G401 (cell line): ENCODE measurements at regions not wholly inside any gene's neighbourhood (a gene's known extent, or its start where the extent isn't known, plus 50 kb on each side); places are given as distances from the start of the nearest gene placed in this dataset.
"Not testable (repeated sequence)": the region's sequence is repeated elsewhere in the genome, so short reads cannot be mapped to it uniquely, and the experiment has no call there.

Experiments
- DNase-seq: peaks from one replicate; pipeline ENCODE4 v3.0.0-alpha.2; 2015; ENCODE audit warnings: low spot score
- in situ Hi-C: cut with HindIII; loops from 2 replicates; pipeline ENCODE4 v1.10.0; 2016; ENCODE audit warnings: low sequenced_read_pairs, mixed read lengths

DNA sequence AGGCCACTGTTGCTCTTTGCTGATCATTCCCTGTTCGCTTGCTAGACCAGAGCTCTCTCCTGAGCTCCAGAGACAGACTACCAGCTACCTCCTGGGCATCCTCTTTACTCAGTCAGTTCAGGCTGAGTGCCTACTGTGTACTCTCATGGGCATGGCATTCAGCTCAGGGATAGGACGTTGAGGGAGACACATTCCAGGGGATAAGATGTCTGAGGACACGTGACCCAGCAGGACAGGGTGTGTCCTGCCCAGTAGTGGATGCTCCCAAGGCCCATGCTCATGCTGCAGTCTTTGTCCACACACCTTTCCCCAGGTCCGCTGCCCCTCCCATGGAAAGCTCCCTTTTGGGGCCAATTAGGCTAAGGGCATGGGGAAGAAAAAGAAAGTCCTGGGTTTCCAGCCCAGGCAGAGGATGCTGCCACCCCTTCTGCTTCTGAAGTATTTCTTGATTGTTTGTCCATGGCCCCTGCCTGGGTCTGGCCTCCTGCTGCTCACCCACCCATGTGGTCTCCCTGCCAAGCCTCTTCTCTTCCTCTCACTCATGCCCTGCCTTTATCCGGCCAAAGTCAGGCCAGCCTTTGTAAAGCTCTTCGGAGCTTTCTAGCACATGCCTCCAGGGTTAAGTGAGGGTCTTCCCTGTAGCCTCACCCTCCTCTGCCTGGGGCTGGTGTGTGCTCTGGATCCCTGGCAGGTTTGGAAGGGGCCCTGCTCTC lies 60.5 kb upstream of the PITX1 start:
- no peak for DNase-seq
- in situ Hi-C loops: no loop called here

DNA sequence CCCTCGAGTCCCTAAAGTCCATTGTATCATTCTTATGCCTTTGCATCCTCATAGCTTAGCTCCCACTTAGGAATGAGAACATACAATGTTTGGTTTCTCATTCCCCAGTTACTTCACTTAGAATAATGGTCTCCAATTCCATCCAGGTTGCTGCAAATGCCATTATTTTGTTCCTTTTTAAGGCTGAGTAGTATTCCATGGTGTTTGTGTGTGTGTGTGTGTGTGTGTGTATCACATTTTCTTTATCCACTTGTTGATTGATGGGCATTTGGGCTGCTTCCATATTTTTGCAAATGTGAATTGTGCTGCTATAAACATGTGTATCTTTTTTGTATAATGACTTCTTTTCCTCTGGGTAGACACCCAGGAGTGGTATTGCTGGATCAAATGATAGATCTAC lies 59.5 kb upstream of the PITX1 start:
- in situ Hi-C loops, DNase-seq: not testable (repeated sequence)

DNA sequence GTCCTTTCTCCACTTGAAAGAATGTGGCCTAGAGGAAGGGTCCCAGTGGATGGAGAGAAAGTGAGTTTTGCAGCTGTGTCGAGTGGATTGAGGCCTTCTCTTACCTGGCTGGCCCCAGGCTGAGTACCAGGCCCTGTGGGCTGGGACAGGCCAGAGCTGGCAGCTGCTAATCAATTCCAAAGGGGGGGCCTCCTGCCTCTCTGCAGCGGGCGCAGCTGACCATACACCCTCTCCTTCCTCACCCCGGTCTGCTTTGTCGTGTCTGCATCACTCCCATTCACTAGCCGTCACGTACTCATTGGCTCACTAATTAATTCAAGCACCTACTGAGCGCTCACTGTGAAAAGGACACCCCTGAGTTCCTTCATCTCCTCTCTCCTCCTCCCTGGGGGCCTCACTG lies 58.4 kb upstream of the PITX1 start:
- in situ Hi-C loops: no loop called here
- DNase-seq: no peak

DNA sequence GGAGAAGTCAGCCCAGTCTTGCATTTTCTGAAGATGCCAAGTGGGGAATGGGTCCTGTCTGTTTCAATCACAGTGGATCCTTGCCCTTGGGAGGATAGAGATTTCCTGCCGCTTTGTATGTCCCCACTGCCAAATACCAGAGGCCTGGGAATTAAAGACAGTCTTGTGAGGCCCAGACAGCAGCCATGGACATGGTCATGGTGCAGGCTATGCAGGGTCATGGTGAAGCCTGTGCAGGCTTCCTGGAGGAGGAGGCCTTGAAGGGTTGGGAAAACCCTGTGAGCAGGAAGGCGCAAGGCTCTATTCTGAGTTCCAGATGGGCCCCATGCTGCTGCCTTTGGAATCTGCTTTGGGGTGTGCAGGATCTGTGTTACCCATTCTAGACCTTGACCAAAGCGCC lies 57.3 kb upstream of the PITX1 start:
- in situ Hi-C loops: no loop called here
- no peak for DNase-seq

DNA sequence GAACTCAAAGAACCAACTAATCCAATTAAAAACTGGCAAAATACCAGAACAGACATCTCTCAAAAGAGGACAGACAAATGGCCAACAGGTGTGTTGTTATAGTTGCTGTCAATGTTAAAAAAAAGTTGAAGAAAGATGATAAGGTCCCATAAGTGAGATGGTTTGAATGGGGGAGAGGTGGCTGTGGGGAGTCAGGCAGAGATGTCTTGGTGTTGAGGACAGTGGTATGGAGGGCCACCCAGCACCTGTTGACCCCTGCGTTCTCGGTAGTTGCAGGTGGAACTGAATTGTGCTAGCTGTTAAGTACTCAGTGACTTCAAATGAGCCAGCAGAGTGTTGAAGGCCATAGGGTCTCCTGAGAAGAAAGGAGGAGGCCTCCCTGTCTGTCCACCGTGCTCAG lies 55.9 kb upstream of the PITX1 start:
- in situ Hi-C loops: no loop called here
- DNase-seq: no peak

DNA sequence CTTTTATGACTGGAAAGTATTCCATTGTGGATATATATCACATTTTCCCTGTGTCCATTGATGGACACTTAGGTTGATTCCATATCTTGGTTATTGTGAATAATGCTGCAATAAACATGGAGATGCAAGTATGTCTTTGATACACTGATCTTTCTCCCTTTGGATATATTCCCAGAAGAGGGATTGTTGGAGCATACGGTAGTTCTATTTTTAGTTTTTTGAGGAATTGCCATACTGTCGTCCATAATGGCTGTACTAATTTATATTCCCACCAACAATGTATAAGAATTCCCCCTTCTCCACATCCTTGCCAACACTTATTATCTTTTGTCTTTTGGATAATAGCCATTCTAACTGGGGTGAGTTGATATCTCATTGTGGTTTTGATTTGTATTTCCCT lies 54.9 kb upstream of the PITX1 start:
- in situ Hi-C loops: no loop called here
- no peak for DNase-seq

DNA sequence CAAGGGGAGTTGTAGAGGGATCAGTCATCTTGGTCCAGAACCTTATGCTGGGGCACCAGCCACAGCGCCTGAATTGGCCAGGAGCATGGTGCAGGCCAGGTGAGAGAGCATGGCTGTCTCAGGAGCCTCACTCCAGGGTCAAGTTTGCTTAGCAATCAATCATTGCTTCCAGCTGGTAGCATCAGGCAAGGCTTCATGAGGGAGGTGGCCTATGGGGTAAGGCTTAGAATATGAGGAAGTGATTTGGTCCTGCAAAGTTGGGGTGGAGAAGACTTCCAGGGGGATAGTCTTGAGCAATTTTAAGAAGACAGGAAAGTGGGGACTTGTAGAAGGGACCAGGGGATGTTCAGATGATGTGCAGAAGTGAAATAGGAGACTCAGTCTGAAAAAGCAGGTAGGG lies 53.9 kb upstream of the PITX1 start:
- in situ Hi-C loops: no loop called here
- DNase-seq: no peak

DNA sequence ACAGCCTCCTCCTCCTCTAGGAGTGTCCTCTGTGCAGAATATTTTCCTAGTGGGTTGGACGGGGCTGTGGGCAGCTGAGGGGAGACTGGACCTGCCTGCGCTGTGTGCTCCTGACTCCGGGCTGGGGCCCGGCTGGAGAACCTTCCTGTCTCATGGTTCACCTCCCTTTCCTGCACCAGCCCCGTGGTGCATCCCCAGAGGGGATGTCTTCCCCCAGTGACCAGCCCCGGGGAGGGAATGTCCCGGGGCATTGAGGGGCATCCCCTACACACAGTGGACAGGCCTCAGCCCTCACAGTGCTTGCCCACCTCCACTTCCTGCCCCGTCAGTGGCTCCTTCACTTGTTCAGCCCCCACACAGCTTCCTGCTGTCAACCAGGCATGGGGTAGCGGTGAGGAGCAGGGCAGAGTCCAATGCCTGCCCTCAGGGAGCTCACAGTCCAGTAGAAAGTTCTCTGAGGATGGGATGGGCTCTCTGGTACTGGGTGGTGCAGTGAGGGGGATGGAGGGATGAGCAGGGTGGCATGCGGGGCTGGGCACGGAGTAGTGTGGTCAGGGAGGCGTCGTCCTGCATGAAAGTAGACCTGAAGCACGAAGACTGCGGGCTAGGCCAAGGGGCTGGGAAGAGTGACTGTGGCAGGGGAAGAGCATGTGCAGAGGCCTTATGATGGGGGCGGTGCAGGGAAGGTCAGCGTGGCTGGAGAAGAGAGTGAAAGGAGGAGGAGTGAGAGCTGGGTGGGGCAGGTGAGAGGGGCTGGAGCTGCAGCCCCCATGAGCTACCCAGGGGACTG lies 52.1 kb upstream of the PITX1 start:
- in situ Hi-C loops: no loop called here
- no peak for DNase-seq

DNA sequence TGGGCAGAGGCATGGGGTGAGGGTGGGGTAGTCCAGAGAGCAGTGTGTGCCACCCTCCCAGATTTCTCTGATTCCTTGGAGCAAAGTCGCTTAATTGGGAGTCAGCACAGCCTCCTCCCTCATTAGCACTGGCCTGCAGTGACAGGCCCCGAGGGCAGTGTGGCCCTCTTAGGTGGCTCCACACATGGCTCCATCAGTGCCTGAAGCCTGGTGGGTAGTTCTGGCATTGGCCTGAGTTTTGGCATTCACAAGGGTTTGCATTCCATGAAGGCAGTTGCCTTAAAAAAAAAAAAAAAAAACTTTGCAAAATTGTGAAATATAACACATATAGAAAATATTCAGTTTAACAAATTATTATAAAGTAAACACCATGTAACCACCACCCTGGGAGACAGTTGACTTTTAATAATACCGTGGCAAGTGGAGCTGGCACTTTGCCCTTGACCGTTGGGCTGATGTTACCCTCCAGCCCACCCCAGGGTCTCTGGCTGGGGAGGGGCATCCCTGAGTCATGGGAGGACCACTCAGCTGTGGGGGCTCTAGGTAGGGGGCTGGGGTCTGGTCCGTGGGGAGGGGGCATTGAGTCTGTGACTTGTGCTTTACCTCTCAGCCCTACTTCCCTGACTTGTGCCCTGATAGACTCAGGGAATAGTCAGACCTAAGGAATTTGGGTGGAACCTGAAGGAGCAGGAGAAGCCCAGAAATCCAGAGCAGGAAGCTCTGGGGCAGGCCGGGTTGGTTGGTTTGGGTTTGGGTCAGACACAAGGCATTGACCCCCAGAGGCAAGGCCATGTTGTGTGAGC lies 51.3 kb upstream of the PITX1 start:
- in situ Hi-C loops: no loop called here
- DNase-seq: no peak
